ENCODE measurements at regions not wholly inside any gene's neighbourhood (a gene's known extent, or its start where the extent isn't known, plus 50 kb on each side); places are given as distances from the start of the nearest gene placed in this dataset.
"Not testable (repeated sequence)": the region's sequence is repeated elsewhere in the genome, so short reads cannot be mapped to it uniquely, and the experiment has no call there.

DNA sequence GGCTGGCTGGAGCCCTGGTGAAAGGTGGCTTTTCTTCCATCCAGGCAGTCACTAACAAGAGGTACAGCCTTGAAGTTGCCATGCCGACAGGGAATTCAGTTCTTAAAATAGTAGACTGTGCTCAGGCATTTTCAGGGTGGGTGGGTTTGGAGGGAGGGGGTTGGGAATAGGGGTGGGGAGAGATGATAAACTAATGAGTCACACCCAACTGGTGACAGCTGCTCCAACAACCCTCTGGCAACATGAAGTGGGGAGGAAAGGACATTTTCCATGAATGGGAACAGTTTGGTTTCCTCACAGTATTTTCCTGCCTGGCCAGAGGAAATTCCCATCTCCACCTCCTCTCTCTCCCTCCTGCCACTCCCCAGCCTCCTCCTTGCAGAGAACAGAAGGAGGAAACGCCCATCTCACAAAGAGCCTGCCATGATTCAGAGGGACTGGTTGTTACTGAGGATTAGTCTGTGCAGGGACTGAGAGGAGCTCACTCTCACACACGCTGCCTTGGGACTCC is 113.0 kb upstream of the SLC1A4 start:
- DNase-seq (ENCODE audit: extremely low read depth, low read depth): no peak
- TF ChIP-seq, protein P1, sequence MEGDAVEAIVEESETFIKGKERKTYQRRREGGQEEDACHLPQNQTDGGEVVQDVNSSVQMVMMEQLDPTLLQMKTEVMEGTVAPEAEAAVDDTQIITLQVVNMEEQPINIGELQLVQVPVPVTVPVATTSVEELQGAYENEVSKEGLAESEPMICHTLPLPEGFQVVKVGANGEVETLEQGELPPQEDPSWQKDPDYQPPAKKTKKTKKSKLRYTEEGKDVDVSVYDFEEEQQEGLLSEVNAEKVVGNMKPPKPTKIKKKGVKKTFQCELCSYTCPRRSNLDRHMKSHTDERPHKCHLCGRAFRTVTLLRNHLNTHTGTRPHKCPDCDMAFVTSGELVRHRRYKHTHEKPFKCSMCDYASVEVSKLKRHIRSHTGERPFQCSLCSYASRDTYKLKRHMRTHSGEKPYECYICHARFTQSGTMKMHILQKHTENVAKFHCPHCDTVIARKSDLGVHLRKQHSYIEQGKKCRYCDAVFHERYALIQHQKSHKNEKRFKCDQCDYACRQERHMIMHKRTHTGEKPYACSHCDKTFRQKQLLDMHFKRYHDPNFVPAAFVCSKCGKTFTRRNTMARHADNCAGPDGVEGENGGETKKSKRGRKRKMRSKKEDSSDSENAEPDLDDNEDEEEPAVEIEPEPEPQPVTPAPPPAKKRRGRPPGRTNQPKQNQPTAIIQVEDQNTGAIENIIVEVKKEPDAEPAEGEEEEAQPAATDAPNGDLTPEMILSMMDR (IDR thresholded peaks at IDR 0.05; ENCODE audit: low read depth, low read length): no peak

DNA sequence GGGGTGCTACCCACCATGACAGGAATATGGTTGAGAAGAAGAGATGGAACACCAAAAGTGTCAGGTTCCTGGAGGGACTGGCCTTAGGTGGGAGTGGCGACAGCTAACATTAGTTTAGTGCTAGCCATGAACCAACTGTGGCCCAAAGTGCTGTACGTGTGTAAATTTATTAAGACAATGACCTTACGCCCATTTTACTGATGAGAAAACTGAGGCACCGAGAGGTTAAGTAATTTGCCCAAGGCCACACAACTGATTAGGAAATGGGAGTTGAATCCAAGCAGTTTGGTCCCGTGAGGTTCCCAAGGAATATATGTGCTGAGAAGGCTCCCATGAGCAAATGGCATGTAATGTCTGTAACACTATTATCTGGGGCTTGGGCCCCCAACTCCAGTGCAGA is 109.5 kb upstream of the SLC1A4 start:
- TF ChIP-seq, protein P1 (IDR thresholded peaks at IDR 0.05; ENCODE audit: low read depth, low read length): no peak
- DNase-seq (ENCODE audit: extremely low read depth, low read depth): no peak

DNA sequence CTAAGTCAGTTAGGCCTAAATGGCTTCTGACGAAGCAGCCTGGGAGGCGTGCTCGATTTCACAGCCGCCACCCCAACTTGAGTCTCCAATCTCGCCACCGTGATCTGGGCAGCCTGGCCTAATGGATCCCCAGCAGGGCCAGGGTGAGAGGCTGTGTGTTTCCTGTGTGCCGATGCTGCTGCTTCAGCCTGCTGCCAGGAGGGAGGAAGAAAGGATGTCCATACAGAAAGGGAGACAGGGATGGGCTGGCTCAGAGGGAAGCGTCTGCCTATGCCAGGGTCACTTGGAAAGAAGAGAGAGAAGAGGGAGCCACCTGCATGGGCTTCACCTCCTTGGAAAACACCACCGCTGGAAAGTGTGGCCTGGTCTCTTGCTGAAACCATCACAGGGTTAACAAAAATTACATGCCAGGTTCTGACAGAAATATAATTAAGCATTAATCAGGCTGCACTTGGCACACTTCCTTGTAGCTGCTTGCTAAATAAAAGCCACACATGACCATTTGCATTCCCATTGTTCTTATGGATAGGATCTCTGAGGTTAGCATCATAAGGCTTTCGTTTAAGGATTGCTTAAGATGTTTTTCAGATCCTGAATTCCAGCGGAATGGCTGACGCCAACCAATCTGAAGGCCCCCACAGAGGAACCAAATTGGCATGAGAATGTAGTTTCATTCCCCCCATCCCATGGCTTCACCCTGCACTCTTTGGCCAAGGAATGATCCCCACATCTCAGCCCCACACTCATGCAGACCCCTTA is 108.8 kb upstream of the SLC1A4 start:
- TF ChIP-seq, protein P1 (IDR thresholded peaks at IDR 0.05; ENCODE audit: low read depth, low read length): no peak
- DNase-seq (ENCODE audit: extremely low read depth, low read depth): no peak

DNA sequence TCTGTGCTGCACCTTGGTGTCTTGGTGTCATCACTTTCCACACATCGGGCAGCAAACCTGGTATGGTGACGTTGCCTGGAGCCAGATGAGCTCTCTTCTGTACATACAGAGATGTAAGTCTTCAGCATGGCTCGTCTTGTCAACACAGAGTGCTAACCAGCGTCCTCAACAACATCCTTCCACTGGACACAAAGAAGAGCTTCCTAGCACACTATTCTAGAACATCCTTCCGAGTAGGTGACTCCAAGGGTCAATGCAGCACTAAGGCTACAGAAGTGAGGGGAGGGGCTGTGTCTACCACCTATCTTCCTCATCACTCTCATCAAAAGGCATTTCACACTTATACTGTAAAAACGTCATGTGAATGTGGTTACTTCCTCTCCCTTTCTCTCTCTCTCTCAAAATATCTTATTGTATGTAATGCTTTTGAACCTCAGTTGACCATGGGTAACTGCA is 108.1 kb upstream of the SLC1A4 start:
- DNase-seq (ENCODE audit: extremely low read depth, low read depth): no peak
- TF ChIP-seq, protein P1 (IDR thresholded peaks at IDR 0.05; ENCODE audit: low read depth, low read length): no peak

DNA sequence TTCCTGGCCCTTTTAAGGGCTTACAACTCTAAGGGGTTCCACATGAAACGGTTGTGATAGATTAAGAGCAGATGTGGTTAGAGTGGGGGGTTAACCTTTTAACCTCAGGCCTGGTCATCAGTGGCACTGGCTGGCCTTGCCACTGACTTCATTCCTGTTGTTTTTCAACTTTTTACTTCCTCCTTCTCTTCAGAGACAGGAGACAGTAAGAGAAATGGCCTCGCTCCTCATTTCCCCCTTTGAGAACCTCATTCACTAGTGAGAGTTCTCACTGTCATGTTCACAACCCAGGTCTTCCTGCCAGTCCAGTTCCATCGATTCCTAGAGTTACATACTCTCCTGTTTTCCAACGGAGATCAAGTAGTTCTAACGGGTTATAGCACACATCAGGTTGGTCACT is 101.6 kb upstream of the SLC1A4 start:
- DNase-seq (ENCODE audit: extremely low read depth, low read depth): no peak
- TF ChIP-seq, protein P1 (IDR thresholded peaks at IDR 0.05; ENCODE audit: low read depth, low read length): no peak

DNA sequence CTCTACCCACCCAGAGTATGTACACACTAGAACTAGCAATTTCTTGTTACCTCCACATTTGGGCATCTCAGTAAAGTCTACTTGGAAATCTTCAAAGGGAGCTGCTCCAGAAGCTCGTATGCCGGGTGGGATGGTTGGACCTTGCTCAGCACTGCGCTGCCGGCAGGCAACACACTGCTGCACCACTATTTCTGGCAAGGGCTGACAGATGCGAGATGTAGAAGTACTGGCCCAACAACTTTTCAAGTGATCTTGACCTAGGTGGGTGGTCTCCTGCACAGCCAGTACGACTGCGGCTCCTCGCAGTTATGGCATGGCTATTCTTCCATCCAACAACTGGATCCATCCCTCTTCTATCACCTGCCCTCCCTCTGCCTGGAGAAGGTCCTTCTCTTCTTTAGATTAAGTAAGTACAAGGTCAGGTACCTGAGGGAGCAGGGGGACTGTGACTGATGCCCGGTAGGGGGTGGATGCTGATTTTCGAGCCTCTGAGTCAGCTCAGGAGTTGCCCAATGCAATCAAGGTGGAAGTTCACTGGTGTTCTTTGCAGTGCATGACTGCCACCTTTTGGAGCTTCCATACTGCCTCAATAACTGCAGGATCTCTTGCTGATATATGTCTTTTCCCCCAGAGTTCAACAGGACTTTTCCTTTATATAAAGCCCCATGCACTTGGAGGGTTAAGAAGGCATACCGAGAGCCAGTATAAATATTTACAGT is 100.4 kb upstream of the SLC1A4 start:
- TF ChIP-seq, protein P1 (IDR thresholded peaks at IDR 0.05; ENCODE audit: low read depth, low read length): peak; percentile 39

DNA sequence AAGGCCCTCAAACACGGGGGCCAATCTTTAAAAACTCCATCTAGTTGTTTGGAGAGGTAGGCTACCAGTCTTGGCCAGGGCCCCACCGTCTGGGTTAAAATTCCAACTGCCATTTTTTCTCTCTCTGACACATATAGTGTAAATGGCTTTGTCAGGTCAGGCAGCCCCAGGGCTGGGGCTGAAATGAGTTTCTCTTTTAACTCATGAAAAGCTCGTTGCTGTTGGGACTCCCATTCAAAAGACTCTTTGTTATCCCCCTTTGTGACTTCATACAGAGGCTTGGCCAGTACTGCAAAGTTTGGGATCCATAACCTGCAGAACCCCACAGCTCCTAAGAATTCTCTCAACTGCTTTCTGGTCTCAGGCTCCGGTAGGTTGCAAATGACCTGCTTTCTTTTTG is 99.4 kb upstream of the SLC1A4 start:
- no peak for DNase-seq (ENCODE audit: extremely low read depth, low read depth)
- TF ChIP-seq, protein P1 (IDR thresholded peaks at IDR 0.05; ENCODE audit: low read depth, low read length): no peak

More for the DNA sequence above, 100.4 kb upstream of the SLC1A4 start:
- no peak for DNase-seq (ENCODE audit: extremely low read depth, low read depth)

DNA sequence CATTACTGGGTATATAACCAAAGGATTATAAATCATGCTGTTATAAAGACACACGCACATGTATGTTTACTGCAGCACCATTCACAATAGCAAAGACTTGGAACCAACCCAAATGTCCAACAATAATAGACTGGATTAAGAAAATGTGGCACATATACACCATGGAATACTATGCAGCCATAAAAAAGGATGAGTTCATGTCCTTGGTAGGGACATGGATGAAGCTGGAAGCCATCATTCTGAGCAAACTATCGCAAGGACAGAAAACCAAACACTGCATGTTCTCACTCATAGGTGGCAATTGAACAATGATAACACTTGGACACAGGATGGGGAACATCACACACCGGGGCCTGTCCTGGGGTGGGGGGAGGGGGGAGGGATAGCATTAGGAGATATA is 92.6 kb upstream of the SLC1A4 start:
- DNase-seq (ENCODE audit: extremely low read depth, low read depth): not testable (repeated sequence)

Data from AG09319 (cell line).